HCT116 (cell line): ENCODE measurements at regions not wholly inside any gene's neighbourhood (a gene's known extent, or its start where the extent isn't known, plus 50 kb on each side); places are given as distances from the start of the nearest gene placed in this dataset.

ENCODE experiments used
- CEBPB ChIP-seq: IDR thresholded peaks from 2 replicates; pipeline ENCODE4 v1.6.1; 2012; ENCODE audit warnings: low read depth
- EGR1 ChIP-seq: IDR thresholded peaks from 2 replicates; pipeline ENCODE4 v1.6.1; 2012; ENCODE audit warnings: low read depth
- EZH2phosphoT487 ChIP-seq: fragments of 200-600 bp; IDR thresholded peaks from 2 replicates; pipeline ENCODE4 v1.6.1; 2018; ENCODE audit warnings: antibody characterized with exemption, borderline replicate concordance
- MAX ChIP-seq: IDR thresholded peaks from 2 replicates; pipeline ENCODE4 v1.6.1; 2012
- POLR2A ChIP-seq: IDR thresholded peaks from 2 replicates; pipeline ENCODE4 v1.7.0; 2011; ENCODE audit warnings: borderline replicate concordance; ENCODE audit not compliant: insufficient read depth, insufficient read length; ENCODE audit errors: extremely low read depth
- POLR2AphosphoS5 ChIP-seq: IDR thresholded peaks from 2 replicates; pipeline ENCODE4 v1.6.1; 2011; ENCODE audit warnings: mild to moderate bottlenecking, low read depth, low read length, moderate library complexity
- RAD21 ChIP-seq: IDR thresholded peaks from 2 replicates; pipeline ENCODE4 v1.6.1; 2012; ENCODE audit warnings: low read depth, mild to moderate bottlenecking
- REST ChIP-seq: IDR thresholded peaks from 2 replicates; pipeline ENCODE4 v1.6.1; 2012; ENCODE audit warnings: low read depth
- SIN3A ChIP-seq: IDR thresholded peaks from 2 replicates; pipeline ENCODE4 v1.6.1; 2012; ENCODE audit warnings: low read depth
- TCF7L2 ChIP-seq: IDR thresholded peaks from 2 replicates; pipeline ENCODE4 v1.7.0; 2011; ENCODE audit warnings: borderline replicate concordance, inconsistent platforms; ENCODE audit not compliant: insufficient read depth, insufficient read length; ENCODE audit errors: extremely low read depth
- YY1 ChIP-seq: IDR thresholded peaks from 2 replicates; pipeline ENCODE4 v1.6.1; 2011; ENCODE audit warnings: low read length, low read depth, moderate library complexity, mild to moderate bottlenecking; ENCODE audit not compliant: insufficient replicate concordance; ENCODE audit errors: extremely low read depth
- TF ChIP-seq, protein P1 (sequence below), 3 experiments: fragments of 200-600 bp in 1 of 3; sonication (generic) in 1 of 3; IDR thresholded peaks in 2 of 3; conservative IDR thresholded peaks in 1 of 3; 2 replicates each; pipeline ENCODE4 v1.5.1; 2012 to 2017; ENCODE audit warnings: low read depth in 2 of 3, low read length in 2 of 3, antibody characterized with exemption in 1 of 3, borderline replicate concordance in 1 of 3, control low read depth in 1 of 3, mild to moderate bottlenecking in 1 of 3, mixed read lengths in 1 of 3, mixed run types in 1 of 3, moderate library complexity in 1 of 3; ENCODE audit not compliant: insufficient read depth in 1 of 3
- TF ChIP-seq, protein P2 (sequence below): IDR thresholded peaks from 2 replicates; pipeline ENCODE4 v1.6.1; 2011; ENCODE audit warnings: mild to moderate bottlenecking, low read length, moderate library complexity; ENCODE audit not compliant: insufficient replicate concordance; ENCODE audit errors: extremely low read depth

- TF ChIP-seq POLR2A, result no peak
- TF ChIP-seq MAX, result no peak
- TF ChIP-seq, protein P1, sequence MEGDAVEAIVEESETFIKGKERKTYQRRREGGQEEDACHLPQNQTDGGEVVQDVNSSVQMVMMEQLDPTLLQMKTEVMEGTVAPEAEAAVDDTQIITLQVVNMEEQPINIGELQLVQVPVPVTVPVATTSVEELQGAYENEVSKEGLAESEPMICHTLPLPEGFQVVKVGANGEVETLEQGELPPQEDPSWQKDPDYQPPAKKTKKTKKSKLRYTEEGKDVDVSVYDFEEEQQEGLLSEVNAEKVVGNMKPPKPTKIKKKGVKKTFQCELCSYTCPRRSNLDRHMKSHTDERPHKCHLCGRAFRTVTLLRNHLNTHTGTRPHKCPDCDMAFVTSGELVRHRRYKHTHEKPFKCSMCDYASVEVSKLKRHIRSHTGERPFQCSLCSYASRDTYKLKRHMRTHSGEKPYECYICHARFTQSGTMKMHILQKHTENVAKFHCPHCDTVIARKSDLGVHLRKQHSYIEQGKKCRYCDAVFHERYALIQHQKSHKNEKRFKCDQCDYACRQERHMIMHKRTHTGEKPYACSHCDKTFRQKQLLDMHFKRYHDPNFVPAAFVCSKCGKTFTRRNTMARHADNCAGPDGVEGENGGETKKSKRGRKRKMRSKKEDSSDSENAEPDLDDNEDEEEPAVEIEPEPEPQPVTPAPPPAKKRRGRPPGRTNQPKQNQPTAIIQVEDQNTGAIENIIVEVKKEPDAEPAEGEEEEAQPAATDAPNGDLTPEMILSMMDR (IDR thresholded peaks at IDR 0.05 in 2 of 3, conservative IDR thresholded peaks at IDR 0.05 in 1 of 3; ENCODE audit: borderline replicate concordance in 1 of 3, insufficient read depth in 1 of 3, low read depth in 2 of 3, low read length in 2 of 3), result no peak
- TF ChIP-seq RAD21, result no peak
- no peak for TF ChIP-seq POLR2AphosphoS5
- TF ChIP-seq SIN3A, result no peak
- no peak for TF ChIP-seq EGR1
- no peak for TF ChIP-seq TCF7L2
- TF ChIP-seq YY1, result no peak
- TF ChIP-seq, protein P2, sequence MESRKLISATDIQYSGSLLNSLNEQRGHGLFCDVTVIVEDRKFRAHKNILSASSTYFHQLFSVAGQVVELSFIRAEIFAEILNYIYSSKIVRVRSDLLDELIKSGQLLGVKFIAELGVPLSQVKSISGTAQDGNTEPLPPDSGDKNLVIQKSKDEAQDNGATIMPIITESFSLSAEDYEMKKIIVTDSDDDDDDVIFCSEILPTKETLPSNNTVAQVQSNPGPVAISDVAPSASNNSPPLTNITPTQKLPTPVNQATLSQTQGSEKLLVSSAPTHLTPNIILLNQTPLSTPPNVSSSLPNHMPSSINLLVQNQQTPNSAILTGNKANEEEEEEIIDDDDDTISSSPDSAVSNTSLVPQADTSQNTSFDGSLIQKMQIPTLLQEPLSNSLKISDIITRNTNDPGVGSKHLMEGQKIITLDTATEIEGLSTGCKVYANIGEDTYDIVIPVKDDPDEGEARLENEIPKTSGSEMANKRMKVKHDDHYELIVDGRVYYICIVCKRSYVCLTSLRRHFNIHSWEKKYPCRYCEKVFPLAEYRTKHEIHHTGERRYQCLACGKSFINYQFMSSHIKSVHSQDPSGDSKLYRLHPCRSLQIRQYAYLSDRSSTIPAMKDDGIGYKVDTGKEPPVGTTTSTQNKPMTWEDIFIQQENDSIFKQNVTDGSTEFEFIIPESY, result no peak
- TF ChIP-seq REST, result no peak
- no peak for TF ChIP-seq EZH2phosphoT487
- no peak for TF ChIP-seq CEBPB
Measured at GRCh38 chr6:1554141-1554475, 55.6 kb upstream of the FOXC1 start.
